Mucosa of descending colon (tissue), 3 donors: ENCODE measurements at regions not wholly inside any gene's neighbourhood (a gene's known extent, or its start where the extent isn't known, plus 50 kb on each side); places are given as distances from the start of the nearest gene placed in this dataset.

Experiments
- ATAC-seq: fragments of 200-7000 bp; cut with Tn5 transposase; one replicate; pipeline ENCODE4 v1.9.1; 2020; ENCODE audit warnings: mild to moderate bottlenecking, moderate library complexity
- DNase-seq, 3 donors: peaks; one replicate each; pipeline ENCODE4 v3.0.0-alpha.2; 2020
- H3K36me3 ChIP-seq: fragments of 200-600 bp; one replicate; pipeline ENCODE4 v1.8.0; 2021; ENCODE audit warnings: low read depth, mild to moderate bottlenecking
- H3K4me1 ChIP-seq: fragments of 200-600 bp; one replicate; pipeline ENCODE4 v1.8.0; 2021; ENCODE audit warnings: low read depth, mild to moderate bottlenecking
- H3K4me3 ChIP-seq: fragments of 200-600 bp; one replicate; pipeline ENCODE4 v1.8.0; 2021; ENCODE audit warnings: mild to moderate bottlenecking
- H3K9me3 ChIP-seq: fragments of 200-600 bp; one replicate; pipeline ENCODE4 v1.8.0; 2021; ENCODE audit warnings: mild to moderate bottlenecking
- intact Hi-C, 2 donors: fragments of 100-400 bp; cut with DNase I in 1 of 2; cut with micrococcal nuclease in 1 of 2; formaldehyde crosslinking; loops; one replicate each; pipeline versions ENCODE4 v1.11.0 to v1.11.1; 2022; cut with DNase I, micrococcal nuclease
- TF ChIP-seq, protein P1 (sequence below): fragments of 200-600 bp; IDR thresholded peaks from one replicate; pipeline ENCODE4 v1.8.0; 2022; ENCODE audit warnings: antibody characterized with exemption, mild to moderate bottlenecking
- donor health status: DM: no; HTN: no; CAD: no; lungs with moderate emphysema.
- donor health status: DM: no; HTN: no; CAD: no.
- donor health status: DM: no; HTN: yes; CAD: no.

DNA sequence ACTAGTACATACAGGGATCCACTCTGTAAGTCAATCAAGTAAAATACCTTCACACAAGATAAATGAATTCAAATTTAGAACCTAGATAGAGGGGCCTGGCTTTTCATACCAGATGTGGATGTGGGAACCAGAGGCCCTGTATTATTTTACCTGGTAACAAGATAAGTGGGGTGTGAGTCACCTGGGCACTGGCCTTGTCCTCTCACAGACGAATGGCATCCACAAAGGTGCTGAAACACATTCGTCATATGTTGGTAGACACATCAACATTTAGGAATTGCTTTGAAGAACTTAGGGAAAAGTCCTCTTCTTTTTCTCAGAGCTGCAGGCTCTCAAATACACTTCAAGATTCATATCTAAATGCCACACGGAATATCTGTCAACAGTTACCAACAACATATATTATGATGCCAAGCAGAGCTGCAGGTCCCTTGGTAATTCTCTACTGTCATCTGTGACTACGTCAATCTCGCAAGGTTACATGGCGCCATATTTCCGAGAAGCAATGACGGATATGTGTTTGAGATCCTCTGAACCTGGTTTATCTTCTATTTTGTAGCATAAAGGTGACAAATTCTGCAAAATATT lies 618.6 kb downstream of the EPM2A start:
- intact Hi-C loops = no loop called here
- TF ChIP-seq, protein P1, sequence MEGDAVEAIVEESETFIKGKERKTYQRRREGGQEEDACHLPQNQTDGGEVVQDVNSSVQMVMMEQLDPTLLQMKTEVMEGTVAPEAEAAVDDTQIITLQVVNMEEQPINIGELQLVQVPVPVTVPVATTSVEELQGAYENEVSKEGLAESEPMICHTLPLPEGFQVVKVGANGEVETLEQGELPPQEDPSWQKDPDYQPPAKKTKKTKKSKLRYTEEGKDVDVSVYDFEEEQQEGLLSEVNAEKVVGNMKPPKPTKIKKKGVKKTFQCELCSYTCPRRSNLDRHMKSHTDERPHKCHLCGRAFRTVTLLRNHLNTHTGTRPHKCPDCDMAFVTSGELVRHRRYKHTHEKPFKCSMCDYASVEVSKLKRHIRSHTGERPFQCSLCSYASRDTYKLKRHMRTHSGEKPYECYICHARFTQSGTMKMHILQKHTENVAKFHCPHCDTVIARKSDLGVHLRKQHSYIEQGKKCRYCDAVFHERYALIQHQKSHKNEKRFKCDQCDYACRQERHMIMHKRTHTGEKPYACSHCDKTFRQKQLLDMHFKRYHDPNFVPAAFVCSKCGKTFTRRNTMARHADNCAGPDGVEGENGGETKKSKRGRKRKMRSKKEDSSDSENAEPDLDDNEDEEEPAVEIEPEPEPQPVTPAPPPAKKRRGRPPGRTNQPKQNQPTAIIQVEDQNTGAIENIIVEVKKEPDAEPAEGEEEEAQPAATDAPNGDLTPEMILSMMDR = no peak
- Histone ChIP-seq H3K36me3 (no peaks in the 10 kb centered on the region), H3K4me3 (no peak overlapping the region), H3K9me3 (no peaks in the 10 kb centered on the region), H3K4me1 (no peaks in the 10 kb centered on the region)
- ATAC-seq (no peak), DNase-seq (no peak)

DNA sequence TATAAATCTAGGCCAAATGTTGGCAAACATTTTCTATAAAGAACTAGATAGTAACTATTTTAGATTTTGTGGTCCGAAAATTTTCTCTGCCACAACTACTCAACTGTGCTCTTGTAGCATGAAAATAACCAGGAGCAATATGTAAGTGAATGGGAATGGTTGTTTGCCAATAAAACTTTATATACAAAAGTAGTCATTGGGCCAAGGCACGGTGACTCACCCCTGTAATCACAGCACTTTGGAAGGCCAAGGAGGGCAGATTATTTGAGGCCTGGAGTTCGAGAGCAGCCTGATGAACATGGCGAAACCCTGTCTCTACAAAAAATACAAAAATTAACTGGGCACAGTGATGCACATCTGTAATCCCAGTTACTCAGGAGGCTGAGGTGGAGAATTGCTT lies 617.1 kb downstream of the EPM2A start:
- H3K9me3 ChIP-seq = no peaks in the 10 kb centered on the region
- no peak overlapping the region for H3K4me3 ChIP-seq
- DNase-seq (no peak), ATAC-seq (no peak)
- H3K36me3 ChIP-seq = no peaks in the 10 kb centered on the region
- TF ChIP-seq, protein P1 = no peak
- intact Hi-C loops = no loop called here
- H3K4me1 ChIP-seq = no peaks in the 10 kb centered on the region

DNA sequence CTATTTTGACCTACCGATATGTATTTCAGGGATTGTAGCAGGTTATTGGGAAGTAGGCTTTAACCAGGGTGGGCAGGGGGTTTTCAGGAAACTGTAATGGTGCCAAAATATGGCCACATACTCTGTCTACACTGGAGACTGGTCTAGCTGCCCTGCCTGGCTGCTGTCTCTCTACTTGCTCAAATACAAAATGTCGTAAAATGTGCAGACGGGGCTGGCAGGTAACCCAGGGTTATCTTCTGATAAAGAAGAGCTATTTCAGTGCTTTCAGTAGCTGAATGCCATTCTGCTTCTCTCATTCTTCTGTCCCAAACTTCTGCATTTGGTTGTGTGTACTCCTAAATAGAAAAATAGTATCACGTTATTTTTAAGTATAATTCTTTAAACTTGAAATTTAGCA lies 616.2 kb downstream of the EPM2A start:
- no peak for ATAC-seq
- TF ChIP-seq, protein P1 = no peak
- Histone ChIP-seq H3K4me3 (no peak overlapping the region), H3K9me3 (no peaks in the 10 kb centered on the region), H3K4me1 (no peaks in the 10 kb centered on the region), H3K36me3 (no peaks in the 10 kb centered on the region)
- intact Hi-C loops = no loop called here
- DNase-seq = no peak

DNA sequence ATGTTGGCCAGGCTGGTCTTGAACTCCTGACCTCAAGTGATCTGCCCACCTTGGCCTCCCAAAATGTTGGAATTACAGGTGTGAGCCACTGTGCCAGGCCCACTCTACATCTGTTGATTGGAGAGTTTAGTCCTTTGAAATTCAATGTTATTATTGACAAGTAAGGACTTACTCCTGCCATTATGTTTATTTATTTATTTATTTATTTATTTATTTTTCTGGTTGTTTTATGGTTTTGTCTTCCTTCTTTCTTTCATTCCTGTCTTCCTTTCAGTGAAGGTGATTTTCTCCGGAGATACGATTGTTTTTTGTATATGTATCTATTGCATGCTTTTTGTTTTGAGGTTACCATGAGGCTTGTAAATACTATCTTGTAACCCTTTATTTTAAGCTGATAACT lies 602.6 kb downstream of the EPM2A start:
- H3K4me3 ChIP-seq = no peak overlapping the region
- TF ChIP-seq, protein P1 = no peak
- ATAC-seq = no peak
- intact Hi-C loops = no loop called here
- H3K9me3 ChIP-seq = no peaks in the 10 kb centered on the region
- H3K36me3 ChIP-seq = no peaks in the 10 kb centered on the region
- DNase-seq = no peak
- no peaks in the 10 kb centered on the region for H3K4me1 ChIP-seq

DNA sequence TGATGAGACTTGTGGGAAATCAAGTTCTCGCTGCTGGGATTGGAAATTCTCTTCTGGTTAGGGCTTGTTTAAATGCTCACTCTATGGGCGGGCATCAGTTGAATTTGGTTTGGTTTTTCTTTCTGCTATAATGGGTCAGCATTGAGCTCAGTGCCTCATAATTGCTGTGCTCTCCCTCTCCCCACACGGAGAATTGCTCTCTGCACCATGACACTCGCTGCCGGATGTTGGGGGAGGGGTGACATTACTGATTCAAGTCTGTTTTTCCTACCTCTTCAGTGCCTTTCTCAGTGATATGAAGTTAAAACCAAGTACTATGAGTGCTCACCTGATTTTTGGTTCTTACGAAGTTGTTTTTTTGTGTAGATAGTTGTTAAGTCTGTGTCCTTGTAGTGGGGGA lies 599.6 kb downstream of the EPM2A start:
- H3K4me1 ChIP-seq = no peaks in the 10 kb centered on the region
- no peaks in the 10 kb centered on the region for H3K36me3 ChIP-seq
- no peak for ATAC-seq
- intact Hi-C loops = no loop called here
- H3K9me3 ChIP-seq = no peaks in the 10 kb centered on the region
- no peak overlapping the region for H3K4me3 ChIP-seq
- no peak for DNase-seq
- TF ChIP-seq, protein P1 = no peak

DNA sequence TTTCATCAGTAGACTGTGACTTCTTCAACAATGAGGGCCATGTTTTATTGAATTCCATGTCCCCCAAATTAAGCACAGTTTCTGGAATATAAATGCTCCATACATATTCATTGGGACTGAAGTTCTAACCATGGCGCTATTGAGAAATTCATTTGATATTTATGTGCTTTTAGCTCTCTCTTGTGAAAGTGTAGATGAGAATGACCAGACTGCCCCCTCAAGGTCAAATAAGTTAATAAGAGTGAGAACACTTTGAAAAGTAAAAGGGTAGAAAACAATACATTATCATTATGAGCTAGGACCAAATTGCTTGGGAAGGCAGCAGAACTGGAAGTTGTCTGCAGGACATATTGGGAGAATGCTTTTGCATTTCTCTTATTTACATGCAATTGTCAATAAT lies 597.9 kb downstream of the EPM2A start:
- Histone ChIP-seq H3K36me3 (no peaks in the 10 kb centered on the region), H3K9me3 (no peaks in the 10 kb centered on the region), H3K4me1 (no peaks in the 10 kb centered on the region), H3K4me3 (no peak overlapping the region)
- DNase-seq (no peak), ATAC-seq (no peak)
- TF ChIP-seq, protein P1 = no peak
- intact Hi-C loops = no loop called here
